ENCODE measurements at regions not wholly inside any gene's neighbourhood (a gene's known extent, or its start where the extent isn't known, plus 50 kb on each side); places are given as distances from the start of the nearest gene placed in this dataset.

DNA sequence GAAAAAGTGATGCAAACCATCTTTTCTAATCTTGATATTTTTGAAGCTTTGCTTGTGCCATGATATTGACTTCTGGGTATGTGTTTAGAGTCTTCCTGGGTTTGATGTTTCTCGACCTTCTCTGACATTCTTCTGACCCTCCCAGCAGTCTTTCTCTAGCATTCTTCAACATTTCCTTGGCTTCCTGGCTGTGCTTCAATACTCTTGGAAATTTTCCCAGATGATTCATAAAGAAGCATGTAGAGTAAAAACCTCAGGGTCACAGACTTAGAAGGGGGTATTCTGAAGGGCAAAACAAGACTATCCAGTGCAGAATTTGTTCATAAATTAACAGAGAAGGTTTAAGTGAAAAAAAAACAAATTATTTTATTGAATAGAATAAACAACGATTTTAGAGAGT is 946.3 kb upstream of the PCDH9 start:
- Mint-ChIP-seq H3K4me1 (ENCODE audit: unreplicated experiment) (peaks cover 5% of the 10 kb centered on the region), H3K36me3 (peaks cover 5% of the 10 kb centered on the region), H3K27me3 (no peaks in the 10 kb centered on the region), H3K27ac (peak overlapping the region; percentile 2), H3K4me3 (no peak overlapping the region), H3K9me3 (peaks cover 11% of the 10 kb centered on the region)
- no peak for DNase-seq (ENCODE audit: extremely low spot score, unreplicated experiment)
- TF ChIP-seq, protein P1, sequence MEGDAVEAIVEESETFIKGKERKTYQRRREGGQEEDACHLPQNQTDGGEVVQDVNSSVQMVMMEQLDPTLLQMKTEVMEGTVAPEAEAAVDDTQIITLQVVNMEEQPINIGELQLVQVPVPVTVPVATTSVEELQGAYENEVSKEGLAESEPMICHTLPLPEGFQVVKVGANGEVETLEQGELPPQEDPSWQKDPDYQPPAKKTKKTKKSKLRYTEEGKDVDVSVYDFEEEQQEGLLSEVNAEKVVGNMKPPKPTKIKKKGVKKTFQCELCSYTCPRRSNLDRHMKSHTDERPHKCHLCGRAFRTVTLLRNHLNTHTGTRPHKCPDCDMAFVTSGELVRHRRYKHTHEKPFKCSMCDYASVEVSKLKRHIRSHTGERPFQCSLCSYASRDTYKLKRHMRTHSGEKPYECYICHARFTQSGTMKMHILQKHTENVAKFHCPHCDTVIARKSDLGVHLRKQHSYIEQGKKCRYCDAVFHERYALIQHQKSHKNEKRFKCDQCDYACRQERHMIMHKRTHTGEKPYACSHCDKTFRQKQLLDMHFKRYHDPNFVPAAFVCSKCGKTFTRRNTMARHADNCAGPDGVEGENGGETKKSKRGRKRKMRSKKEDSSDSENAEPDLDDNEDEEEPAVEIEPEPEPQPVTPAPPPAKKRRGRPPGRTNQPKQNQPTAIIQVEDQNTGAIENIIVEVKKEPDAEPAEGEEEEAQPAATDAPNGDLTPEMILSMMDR (conservative IDR thresholded peaks at IDR 0.05) = no peak

DNA sequence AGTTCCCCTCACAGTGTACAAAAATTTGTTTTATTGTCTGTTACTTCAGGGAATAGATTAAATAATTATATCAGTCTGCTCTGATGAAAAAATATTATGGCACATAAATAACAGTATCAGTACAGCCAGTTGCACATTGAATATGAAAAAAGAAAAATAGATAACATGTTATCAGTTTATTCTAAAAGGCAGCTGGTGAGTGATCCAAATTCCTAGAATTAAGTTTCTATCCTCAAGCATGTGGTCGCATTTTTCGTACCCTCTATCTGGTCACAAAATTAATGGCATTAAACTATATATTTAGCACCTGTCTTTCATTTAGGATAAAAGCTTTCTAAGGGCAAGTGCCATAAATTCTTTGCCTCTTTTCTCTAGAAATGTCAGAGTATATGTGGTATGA is 944.8 kb upstream of the PCDH9 start:
- Mint-ChIP-seq H3K9me3 (peaks cover 10% of the 10 kb centered on the region), H3K27me3 (no peaks in the 10 kb centered on the region), H3K36me3 (peaks cover 5% of the 10 kb centered on the region), H3K4me3 (no peak overlapping the region), H3K27ac (no peak overlapping the region), H3K4me1 (ENCODE audit: unreplicated experiment) (peaks cover 5% of the 10 kb centered on the region)
- no peak for DNase-seq (ENCODE audit: extremely low spot score, unreplicated experiment)
- TF ChIP-seq, protein P1 (conservative IDR thresholded peaks at IDR 0.05) = no peak

DNA sequence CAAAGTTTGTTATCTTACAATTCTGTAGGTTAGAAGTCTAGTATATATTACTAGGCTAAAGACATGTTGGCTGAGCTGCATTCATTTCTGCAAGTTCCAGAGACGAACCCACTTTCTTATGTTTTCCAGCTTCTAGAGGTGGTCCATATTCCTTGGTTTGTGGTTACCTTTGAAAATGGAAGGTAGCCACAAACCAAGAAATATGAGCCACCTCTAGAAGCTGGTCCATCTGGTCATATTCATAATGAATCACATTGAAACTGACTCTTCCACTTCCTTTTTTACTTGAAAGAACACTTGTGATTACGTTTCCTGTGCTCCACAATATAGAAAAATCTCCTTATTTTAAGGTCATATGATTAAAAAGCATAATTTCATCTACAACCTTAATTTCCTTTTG is 943.0 kb upstream of the PCDH9 start:
- no peaks in the 10 kb centered on the region for H3K36me3 Mint-ChIP-seq
- H3K27me3 Mint-ChIP-seq = no peaks in the 10 kb centered on the region
- TF ChIP-seq, protein P1 (conservative IDR thresholded peaks at IDR 0.05) = no peak
- no peak overlapping the region for H3K4me3 Mint-ChIP-seq
- peaks cover 4% of the 10 kb centered on the region for H3K9me3 Mint-ChIP-seq
- H3K27ac Mint-ChIP-seq = no peak overlapping the region
- H3K4me1 Mint-ChIP-seq (ENCODE audit: unreplicated experiment) = peaks cover 5% of the 10 kb centered on the region
- no peak for DNase-seq (ENCODE audit: extremely low spot score, unreplicated experiment)

DNA sequence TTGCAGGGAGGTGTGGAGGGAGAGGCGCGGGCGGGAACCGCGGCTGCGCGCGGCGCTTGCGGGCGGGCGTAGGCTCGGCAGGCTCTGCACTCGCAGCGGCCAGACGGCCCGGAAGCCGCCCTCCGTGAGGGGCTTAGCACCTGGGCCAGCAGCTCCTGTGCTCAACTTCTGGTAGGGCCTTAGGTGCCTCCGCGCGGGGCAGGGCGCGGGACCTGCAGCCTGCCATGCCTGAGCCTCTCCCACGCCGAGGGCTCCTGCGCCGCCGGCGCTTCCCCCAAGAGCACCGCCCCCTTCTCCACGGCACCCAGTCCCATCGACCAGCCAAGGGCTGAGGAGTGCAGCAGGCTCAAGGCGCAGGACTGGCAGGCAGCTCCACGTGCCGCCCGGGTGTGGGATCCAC is 940.8 kb upstream of the PCDH9 start:
- no peaks in the 10 kb centered on the region for H3K27me3 Mint-ChIP-seq
- no peaks in the 10 kb centered on the region for H3K36me3 Mint-ChIP-seq
- no peak overlapping the region for H3K4me3 Mint-ChIP-seq
- TF ChIP-seq, protein P1 (conservative IDR thresholded peaks at IDR 0.05) = no peak
- DNase-seq (ENCODE audit: extremely low spot score, unreplicated experiment) = no peak
- H3K4me1 Mint-ChIP-seq (ENCODE audit: unreplicated experiment) = no peaks in the 10 kb centered on the region
- no peak overlapping the region for H3K27ac Mint-ChIP-seq
- H3K9me3 Mint-ChIP-seq = no peaks in the 10 kb centered on the region

DNA sequence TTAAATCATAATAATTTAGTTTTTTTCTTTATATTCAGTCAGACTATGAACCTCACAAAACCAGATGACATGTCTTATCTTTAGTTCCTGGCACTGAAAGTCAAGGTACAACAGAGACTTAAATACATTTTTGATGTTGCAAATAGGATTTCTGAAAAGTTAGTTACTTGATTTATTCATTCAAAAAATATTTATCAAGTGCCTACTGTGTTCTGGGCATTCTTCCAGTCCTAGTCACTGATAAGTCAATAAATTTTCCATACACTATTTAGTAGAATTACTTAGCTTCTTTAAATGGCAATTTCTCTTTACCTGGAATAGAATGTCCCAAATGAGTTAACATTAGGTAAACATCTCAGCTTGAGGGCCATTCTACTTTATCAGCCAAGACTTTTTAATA is 938.3 kb upstream of the PCDH9 start:
- Mint-ChIP-seq H3K27ac (no peak overlapping the region), H3K4me3 (no peak overlapping the region), H3K9me3 (no peaks in the 10 kb centered on the region), H3K27me3 (no peaks in the 10 kb centered on the region), H3K36me3 (no peaks in the 10 kb centered on the region), H3K4me1 (ENCODE audit: unreplicated experiment) (no peaks in the 10 kb centered on the region)
- DNase-seq (ENCODE audit: extremely low spot score, unreplicated experiment) = no peak
- TF ChIP-seq, protein P1 (conservative IDR thresholded peaks at IDR 0.05) = no peak

DNA sequence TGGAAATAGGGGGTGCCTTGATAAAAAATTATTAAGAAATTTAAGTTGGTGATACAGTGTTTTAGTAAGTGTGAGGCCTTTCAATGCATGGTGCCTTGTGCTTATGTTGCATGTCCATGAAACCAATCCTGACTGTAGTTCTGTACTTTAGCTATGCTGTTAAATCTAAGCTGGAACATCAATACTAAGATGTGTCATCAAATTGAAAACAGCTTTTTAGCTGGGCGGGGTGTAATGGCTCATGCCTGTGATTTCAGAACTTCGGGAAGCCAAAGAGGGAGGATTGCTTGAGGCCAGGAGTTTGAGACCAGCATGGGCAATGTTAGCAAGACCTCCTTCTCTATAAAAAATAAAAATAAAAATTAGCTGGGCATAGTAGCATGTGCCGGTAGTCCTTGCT is 930.3 kb upstream of the PCDH9 start:
- DNase-seq (ENCODE audit: extremely low spot score, unreplicated experiment) = no peak
- H3K27me3 Mint-ChIP-seq = no peaks in the 10 kb centered on the region
- H3K9me3 Mint-ChIP-seq = peaks cover 7% of the 10 kb centered on the region
- H3K4me1 Mint-ChIP-seq (ENCODE audit: unreplicated experiment) = no peaks in the 10 kb centered on the region
- TF ChIP-seq, protein P1 (conservative IDR thresholded peaks at IDR 0.05) = no peak
- no peak overlapping the region for H3K4me3 Mint-ChIP-seq
- H3K27ac Mint-ChIP-seq = no peak overlapping the region
- no peaks in the 10 kb centered on the region for H3K36me3 Mint-ChIP-seq
